Thyroid gland (tissue), 4 donors: ENCODE measurements at regions not wholly inside any gene's neighbourhood (a gene's known extent, or its start where the extent isn't known, plus 50 kb on each side); places are given as distances from the start of the nearest gene placed in this dataset.

Experiments
- POLR2A ChIP-seq, 2 donors: fragments of 450-650 bp; IDR thresholded peaks; one replicate each; pipeline ENCODE4 v1.6.1; 2017; ENCODE audit warnings: antibody characterized with exemption in 2 of 2, mild to moderate bottlenecking in 2 of 2, moderate library complexity in 1 of 2
- TF ChIP-seq, protein P1 (sequence below), 6 experiments: fragments of 200-600 bp in 3 of 6; fragments of 450-650 bp in 3 of 6; sonication (generic) in 3 of 6; IDR thresholded peaks; one replicate each; pipeline ENCODE4 v1.5.1; 2016 to 2019; ENCODE audit warnings: antibody characterized with exemption in 6 of 6, mild to moderate bottlenecking in 2 of 6, inconsistent platforms in 1 of 6, moderate library complexity in 1 of 6

DNA sequence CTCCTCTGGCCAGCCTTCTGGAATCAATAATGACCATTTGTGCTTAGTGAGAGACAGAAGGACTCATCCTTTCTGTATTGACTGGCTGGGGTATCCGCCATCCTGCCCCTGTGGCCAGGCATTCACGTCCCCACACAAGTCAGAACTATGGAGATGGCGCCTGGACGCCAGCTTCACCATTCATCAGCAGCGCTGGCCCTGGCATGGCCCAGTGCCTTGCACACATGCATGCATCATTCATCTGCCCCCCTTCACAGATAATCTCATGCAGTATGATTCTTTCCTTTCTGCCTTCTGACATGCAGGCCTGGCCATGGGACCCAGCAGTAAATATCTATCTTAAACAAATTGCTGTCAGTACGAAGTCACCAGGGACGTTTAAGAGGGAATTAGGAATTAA lies 114.8 kb upstream of the MKI67 start:
- TF ChIP-seq, protein P1, sequence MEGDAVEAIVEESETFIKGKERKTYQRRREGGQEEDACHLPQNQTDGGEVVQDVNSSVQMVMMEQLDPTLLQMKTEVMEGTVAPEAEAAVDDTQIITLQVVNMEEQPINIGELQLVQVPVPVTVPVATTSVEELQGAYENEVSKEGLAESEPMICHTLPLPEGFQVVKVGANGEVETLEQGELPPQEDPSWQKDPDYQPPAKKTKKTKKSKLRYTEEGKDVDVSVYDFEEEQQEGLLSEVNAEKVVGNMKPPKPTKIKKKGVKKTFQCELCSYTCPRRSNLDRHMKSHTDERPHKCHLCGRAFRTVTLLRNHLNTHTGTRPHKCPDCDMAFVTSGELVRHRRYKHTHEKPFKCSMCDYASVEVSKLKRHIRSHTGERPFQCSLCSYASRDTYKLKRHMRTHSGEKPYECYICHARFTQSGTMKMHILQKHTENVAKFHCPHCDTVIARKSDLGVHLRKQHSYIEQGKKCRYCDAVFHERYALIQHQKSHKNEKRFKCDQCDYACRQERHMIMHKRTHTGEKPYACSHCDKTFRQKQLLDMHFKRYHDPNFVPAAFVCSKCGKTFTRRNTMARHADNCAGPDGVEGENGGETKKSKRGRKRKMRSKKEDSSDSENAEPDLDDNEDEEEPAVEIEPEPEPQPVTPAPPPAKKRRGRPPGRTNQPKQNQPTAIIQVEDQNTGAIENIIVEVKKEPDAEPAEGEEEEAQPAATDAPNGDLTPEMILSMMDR (IDR thresholded peaks at IDR 0.05), result no peak
- TF ChIP-seq POLR2A (IDR thresholded peaks at IDR 0.05), result no peak
